GM23248 (cell line): ENCODE measurements at regions not wholly inside any gene's neighbourhood (a gene's known extent, or its start where the extent isn't known, plus 50 kb on each side); places are given as distances from the start of the nearest gene placed in this dataset.

Experiments
- DNase-seq: peaks from one replicate; pipeline ENCODE4 v3.0.0-alpha.2; 2015
- H2AFZ ChIP-seq: fragments of 200-600 bp; sonication (generic); 2 replicates; pipeline ENCODE4 v1.6.1; 2016; ENCODE audit warnings: antibody characterized with exemption
- H3F3A ChIP-seq: fragments of 200-600 bp; sonication (generic); 2 replicates; pipeline ENCODE4 v1.6.1; 2016; ENCODE audit warnings: mild to moderate bottlenecking, antibody characterized with exemption, mixed run types; ENCODE audit not compliant: insufficient read depth
- H3K27ac ChIP-seq: fragments of 200-600 bp; sonication (generic); 2 replicates; pipeline ENCODE4 v1.5.1; 2016; ENCODE audit warnings: mild to moderate bottlenecking
- H3K27me3 ChIP-seq: fragments of 200-600 bp; sonication (generic); replicated peaks from 2 replicates; pipeline ENCODE4 v1.6.1; 2016; ENCODE audit warnings: mild to moderate bottlenecking; ENCODE audit not compliant: insufficient read depth
- H3K36me3 ChIP-seq: fragments of 200-600 bp; sonication (generic); 2 replicates; pipeline ENCODE4 v1.6.1; 2016; ENCODE audit warnings: low read depth, mild to moderate bottlenecking
- H3K4me1 ChIP-seq: fragments of 200-600 bp; sonication (generic); 2 replicates; pipeline ENCODE4 v1.6.1; 2016; ENCODE audit warnings: mild to moderate bottlenecking; ENCODE audit not compliant: insufficient read depth
- H3K4me2 ChIP-seq: fragments of 200-600 bp; sonication (generic); one replicate; pipeline ENCODE4 v1.6.1; 2016; ENCODE audit warnings: mild to moderate bottlenecking; ENCODE audit not compliant: unreplicated experiment
- H3K4me3 ChIP-seq: fragments of 200-600 bp; sonication (generic); 2 replicates; pipeline ENCODE4 v1.5.1; 2016; ENCODE audit warnings: mild to moderate bottlenecking
- H3K79me2 ChIP-seq: fragments of 200-600 bp; sonication (generic); 2 replicates; pipeline ENCODE4 v1.6.1; 2016; ENCODE audit warnings: mild to moderate bottlenecking; ENCODE audit not compliant: insufficient read depth
- H3K9ac ChIP-seq: fragments of 200-600 bp; sonication (generic); 2 replicates; pipeline ENCODE4 v1.6.1; 2016; ENCODE audit warnings: mild to moderate bottlenecking
- H3K9me2 ChIP-seq: fragments of 200-600 bp; sonication (generic); 2 replicates; pipeline ENCODE4 v1.6.1; 2016; ENCODE audit warnings: mixed run types, mild to moderate bottlenecking, moderate library complexity; ENCODE audit not compliant: insufficient read depth
- H3K9me3 ChIP-seq: fragments of 200-600 bp; sonication (generic); one replicate; pipeline ENCODE4 v1.6.1; 2017; ENCODE audit warnings: low read depth
- H4K20me1 ChIP-seq: fragments of 200-600 bp; sonication (generic); 2 replicates; pipeline ENCODE4 v1.6.0; 2016; ENCODE audit not compliant: insufficient read depth
- EZH2 ChIP-seq: fragments of 200-600 bp; sonication (generic); IDR thresholded peaks from 2 replicates; pipeline ENCODE4 v1.6.1; 2018; ENCODE audit warnings: antibody characterized with exemption, mild to moderate bottlenecking; ENCODE audit not compliant: insufficient read depth, poor library complexity, severe bottlenecking
- EZH2phosphoT487 ChIP-seq: fragments of 200-600 bp; sonication (generic); IDR thresholded peaks from 2 replicates; pipeline ENCODE4 v1.6.1; 2018; ENCODE audit warnings: antibody characterized with exemption, moderate library complexity, mild to moderate bottlenecking, low read depth; ENCODE audit not compliant: insufficient read depth
- WGBS, 2 experiments: methylation state at CpG; one replicate each; pipeline ENCODE4 v1.1.6; 2015 to 2017; ENCODE audit warnings: low lambda C conversion rate in 2 of 2, low coverage in 1 of 2; ENCODE audit errors: missing lambda C conversion rate in 2 of 2; 5-methylcytosine and 5-hydroxymethylcytosine counted together
- in situ Hi-C: fragments of 300-500 bp; cut with MboI; formaldehyde crosslinking; loops from 2 replicates; pipeline ENCODE4 v1.15.0; 2020

GRCh38 chr20:50395914-50396488, 114.2 kb upstream of the PTPN1 start:
- Histone ChIP-seq H3K79me2 (no peaks in the 10 kb centered on the region), H3K27ac (no peak overlapping the region), H3K4me2 (no peak overlapping the region), H3K36me3 (no peaks in the 10 kb centered on the region), H3K4me1 (peaks cover 17% of the 10 kb centered on the region), H3K9me2 (no peaks in the 10 kb centered on the region), H3F3A (no peaks in the 10 kb centered on the region), H3K9me3 (no peaks in the 10 kb centered on the region), H3K27me3 (no peaks in the 10 kb centered on the region), H2AFZ (no peak overlapping the region), H3K4me3 (no peak overlapping the region), H3K9ac (no peak overlapping the region), H4K20me1 (no peaks in the 10 kb centered on the region)
- no peak for DNase-seq
- in situ Hi-C loops, result no loop called here
- TF ChIP-seq EZH2 (no peak), EZH2phosphoT487 (no peak)
- 91 to 92% methylated on average over 14 of the region's 14 CpGs for WGBS, 2 experiments

- H3K79me2 ChIP-seq, result no peaks in the 10 kb centered on the region
Measured at GRCh38 chr20:50396623-50397022, 113.6 kb upstream of the PTPN1 start.

DNA sequence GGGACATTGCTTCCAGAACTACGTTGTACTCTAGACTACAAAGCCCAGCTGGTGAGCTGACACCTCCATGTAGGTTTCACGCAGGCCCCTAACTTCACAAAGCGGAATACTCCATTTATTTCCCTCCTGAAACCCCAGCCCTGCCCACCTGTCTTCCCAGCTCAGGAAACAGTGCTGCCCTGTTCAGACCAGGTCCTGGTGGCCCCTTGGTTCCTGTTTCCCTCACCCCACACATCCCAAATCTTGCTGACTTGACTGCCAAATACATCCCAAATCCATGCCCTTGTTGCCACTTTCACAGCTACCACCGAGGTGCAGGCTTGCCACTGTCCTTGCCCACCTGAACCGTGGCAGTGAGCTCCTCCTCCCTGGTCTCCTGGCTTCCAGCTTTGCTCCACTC, 113.1 kb upstream of the PTPN1 start:
- in situ Hi-C loops, result no loop called here
- peaks cover 17% of the 10 kb centered on the region for H3K4me1 ChIP-seq
- H4K20me1 ChIP-seq, result no peaks in the 10 kb centered on the region
- H3K36me3 ChIP-seq, result no peaks in the 10 kb centered on the region
- H3K27ac ChIP-seq, result no peak overlapping the region
- H3K27me3 ChIP-seq, result no peaks in the 10 kb centered on the region
- H3K4me2 ChIP-seq, result no peak overlapping the region
- H3K9me3 ChIP-seq, result no peaks in the 10 kb centered on the region
- no peak overlapping the region for H3K9ac ChIP-seq
- 97% methylated on average over 5 of the region's 5 CpGs for WGBS, 2 experiments
- H3K79me2 ChIP-seq, result no peaks in the 10 kb centered on the region
- no peak for DNase-seq
- H3K4me3 ChIP-seq, result no peak overlapping the region
- no peaks in the 10 kb centered on the region for H3K9me2 ChIP-seq
- no peak overlapping the region for H2AFZ ChIP-seq
- TF ChIP-seq EZH2phosphoT487 (no peak), EZH2 (no peak)
- no peaks in the 10 kb centered on the region for H3F3A ChIP-seq

More at GRCh38 chr20:50396623-50397022, 113.6 kb upstream of the PTPN1 start:
- no peak overlapping the region for H3K27ac ChIP-seq
- DNase-seq, result no peak
- no peaks in the 10 kb centered on the region for H3K36me3 ChIP-seq
- in situ Hi-C loops, result no loop called here
- no peaks in the 10 kb centered on the region for H3K9me2 ChIP-seq
- H4K20me1 ChIP-seq, result no peaks in the 10 kb centered on the region
- H3K27me3 ChIP-seq, result no peaks in the 10 kb centered on the region
- no peak overlapping the region for H3K4me2 ChIP-seq
- H3K9me3 ChIP-seq, result no peaks in the 10 kb centered on the region
- no peak for TF ChIP-seq EZH2phosphoT487
- TF ChIP-seq EZH2, result no peak
- peaks cover 17% of the 10 kb centered on the region for H3K4me1 ChIP-seq
- H2AFZ ChIP-seq, result no peak overlapping the region
- H3K9ac ChIP-seq, result no peak overlapping the region
- 89 to 91% methylated on average over 6 of the region's 6 CpGs for WGBS, 2 experiments
- no peaks in the 10 kb centered on the region for H3F3A ChIP-seq
- no peak overlapping the region for H3K4me3 ChIP-seq

GRCh38 chr20:50398064-50398463, 112.1 kb upstream of the PTPN1 start:
- H3F3A ChIP-seq, result no peaks in the 10 kb centered on the region
- H3K9me2 ChIP-seq, result no peaks in the 10 kb centered on the region
- H3K79me2 ChIP-seq, result no peaks in the 10 kb centered on the region
- peaks cover 17% of the 10 kb centered on the region for H3K4me1 ChIP-seq
- H4K20me1 ChIP-seq, result no peaks in the 10 kb centered on the region
- H2AFZ ChIP-seq, result no peak overlapping the region
- in situ Hi-C loops, result no loop called here
- TF ChIP-seq EZH2phosphoT487 (no peak), EZH2 (no peak)
- H3K9ac ChIP-seq, result no peak overlapping the region
- no peak overlapping the region for H3K4me3 ChIP-seq
- DNase-seq, result no peak
- no peaks in the 10 kb centered on the region for H3K27me3 ChIP-seq
- no peaks in the 10 kb centered on the region for H3K9me3 ChIP-seq
- 93 to 98% methylated on average over 8 of the region's 8 CpGs for WGBS, 2 experiments
- H3K27ac ChIP-seq, result no peak overlapping the region
- no peak overlapping the region for H3K4me2 ChIP-seq
- H3K36me3 ChIP-seq, result no peaks in the 10 kb centered on the region

DNA sequence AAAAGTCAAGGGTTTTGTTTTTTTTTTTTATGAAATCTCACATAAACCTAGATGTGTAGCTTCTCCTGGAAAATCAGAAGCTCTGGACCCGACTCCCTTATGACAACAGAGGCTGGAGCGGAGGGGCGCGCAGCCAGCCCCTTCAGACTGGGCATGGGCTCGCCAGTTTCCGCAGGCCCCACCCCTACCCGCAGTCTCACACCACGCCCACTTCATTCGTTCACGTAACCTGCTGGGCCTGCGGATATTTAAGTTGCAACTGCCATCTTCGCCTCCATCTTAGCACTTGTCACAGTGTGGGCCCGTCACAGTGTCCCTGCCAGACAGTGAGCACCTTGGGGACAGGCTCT, 111.7 kb upstream of the PTPN1 start:
- no peaks in the 10 kb centered on the region for H4K20me1 ChIP-seq
- no peak overlapping the region for H3K27ac ChIP-seq
- H3K4me2 ChIP-seq, result no peak overlapping the region
- H3K79me2 ChIP-seq, result no peaks in the 10 kb centered on the region
- no peak overlapping the region for H2AFZ ChIP-seq
- no peaks in the 10 kb centered on the region for H3K9me3 ChIP-seq
- no peak for DNase-seq
- TF ChIP-seq EZH2phosphoT487 (no peak), EZH2 (no peak)
- H3K9me2 ChIP-seq, result no peaks in the 10 kb centered on the region
- peaks cover 17% of the 10 kb centered on the region for H3K4me1 ChIP-seq
- no peak overlapping the region for H3K9ac ChIP-seq
- H3F3A ChIP-seq, result no peaks in the 10 kb centered on the region
- in situ Hi-C loops, result no loop called here
- no peak overlapping the region for H3K4me3 ChIP-seq
- H3K36me3 ChIP-seq, result no peaks in the 10 kb centered on the region
- no peaks in the 10 kb centered on the region for H3K27me3 ChIP-seq
- 84 to 85% methylated on average over 13 of the region's 13 CpGs for whole genome bisulfite sequencing, 2 experiments
